K562 (cell line): ENCODE measurements at regions not wholly inside any gene's neighbourhood (a gene's known extent, or its start where the extent isn't known, plus 50 kb on each side); places are given as distances from the start of the nearest gene placed in this dataset.

Experiments used
- ATAC-seq: fragments of 200-7000 bp; cut with Tn5 transposase; 3 replicates; pipeline ENCODE4 v1.9.1; 2020; ENCODE audit warnings: moderate library complexity
- BruUV-seq: library from RNA; stranded (reverse); fragments of 400-500 nt; replicated peaks from 2 replicates; lab custom pipeline; 2021; lab: Mats Ljungman, UMichigan
- CTCF ChIA-PET: fragments of 300-600 bp; formaldehyde crosslinking; extraction: SDS; loops from one replicate; lab custom pipeline; 2021; ENCODE audit warnings: low intra/inter-chr PET ratio; lab: Yijun Ruan, JAX
- POLR2A ChIA-PET: fragments of 300-600, 350-650 bp; sonication (Branson Sonifier 250); formaldehyde crosslinking; extraction: SDS; loops from one replicate; lab custom pipeline; 2021; ENCODE audit warnings: antibody characterized with exemption, inconsistent platforms; lab: Yijun Ruan, JAX
- DNase-seq, 4 experiments: peaks; one replicate each; pipeline versions ENCODE4 v3.0.0 to v3.0.0-alpha.2; 2011 to 2018; ENCODE audit warnings: low spot score in 3 of 4, mixed read lengths in 3 of 4; ENCODE audit errors: extremely low read depth in 1 of 4
- FAIRE-seq: peaks from 2 replicates; lab custom pipeline; 2011; peaks lifted over from hg19 to GRCh38; lab: Jason Lieb, UNC
- H2AFZ ChIP-seq: 2 replicates; pipeline ENCODE4 v1.6.0; 2011; ENCODE audit warnings: low read depth, low read length, control low read depth, inconsistent platforms
- H3K27ac ChIP-seq: fragments of 200-600 bp; 3 replicates; pipeline ENCODE4 v1.8.0; 2011; ENCODE audit warnings: low read depth, mild to moderate bottlenecking, control low read depth, inconsistent platforms, low read length, moderate library complexity, mixed read lengths; ENCODE audit errors: extremely low read depth
- H3K27me3 ChIP-seq, 2 experiments: fragments of 300-600 bp in 1 of 2; 2 replicates in 1 of 2; 3 replicates in 1 of 2; pipeline versions ENCODE4 v1.6.0 to v1.8.0; 2011; ENCODE audit warnings: inconsistent platforms in 2 of 2, low read length in 2 of 2, mild to moderate bottlenecking in 1 of 2, mixed read lengths in 1 of 2, moderate library complexity in 1 of 2; ENCODE audit not compliant: control insufficient read depth in 2 of 2, insufficient read depth in 2 of 2
- H3K36me3 ChIP-seq: fragments of 300-600 bp; 3 replicates; pipeline ENCODE4 v1.8.0; 2011; ENCODE audit warnings: mild to moderate bottlenecking, low read length, inconsistent platforms; ENCODE audit not compliant: control insufficient read depth, insufficient read depth
- H3K4me1 ChIP-seq, 2 experiments: fragments of 200-600 bp in 1 of 2; replicated peaks in 1 of 2; 2 replicates in 1 of 2; 3 replicates in 1 of 2; pipeline versions ENCODE4 v1.5.1 to v1.8.0; 2011; ENCODE audit warnings: inconsistent platforms in 2 of 2, low read length in 2 of 2, mild to moderate bottlenecking in 1 of 2, mixed read lengths in 1 of 2, moderate library complexity in 1 of 2; ENCODE audit not compliant: control insufficient read depth in 2 of 2, insufficient read depth in 2 of 2
- H3K4me2 ChIP-seq: 2 replicates; pipeline ENCODE4 v1.6.1; 2011; ENCODE audit warnings: low read length, control low read depth, inconsistent platforms, mixed read lengths; ENCODE audit not compliant: insufficient read depth
- H3K4me3 ChIP-seq: fragments of 200-600 bp; sonication (generic), shearing (Covaris generic); 2 replicates; pipeline ENCODE4 v1.5.1; 2016; ENCODE audit warnings: control low read depth, inconsistent platforms
- H3K79me2 ChIP-seq: fragments of 200-600 bp; 3 replicates; pipeline ENCODE4 v1.8.0; 2011; ENCODE audit warnings: low read length, inconsistent platforms; ENCODE audit not compliant: control insufficient read depth, insufficient read depth
- H3K9ac ChIP-seq, 2 experiments: 2 replicates each; pipeline versions ENCODE4 v1.6.0 to v1.6.1; 2011; ENCODE audit warnings: low read depth in 2 of 2, low read length in 2 of 2, control low read depth in 1 of 2, inconsistent platforms in 1 of 2, mild to moderate bottlenecking in 1 of 2, mixed read lengths in 1 of 2; ENCODE audit not compliant: insufficient read depth in 1 of 2
- H3K9me1 ChIP-seq: one replicate; pipeline ENCODE4 v1.6.0; 2011; ENCODE audit warnings: inconsistent platforms, mild to moderate bottlenecking, low read length, moderate library complexity; ENCODE audit not compliant: control insufficient read depth, insufficient read depth
- H3K9me3 ChIP-seq: replicated peaks from 2 replicates; pipeline ENCODE4 v1.5.1; 2011; ENCODE audit warnings: low read depth, low read length, inconsistent platforms; ENCODE audit not compliant: control insufficient read depth, insufficient read depth
- H4K20me1 ChIP-seq: replicated peaks from 2 replicates; pipeline ENCODE4 v1.6.1; 2011; ENCODE audit warnings: low read length, inconsistent platforms, mixed read lengths; ENCODE audit not compliant: control insufficient read depth, insufficient read depth
- ASH1L ChIP-seq: fragments of 450-650 bp; IDR thresholded peaks from 2 replicates; pipeline ENCODE4 v1.6.1; 2018; ENCODE audit warnings: borderline replicate concordance, mild to moderate bottlenecking, low read depth; ENCODE audit not compliant: partially characterized antibody
- BHLHE40 ChIP-seq: IDR thresholded peaks from 2 replicates; pipeline ENCODE4 v1.6.1; 2011; ENCODE audit warnings: low read length, improper control_type of control experiment
- CBX1 ChIP-seq: sonication (generic); IDR thresholded peaks from 2 replicates; pipeline ENCODE4 v1.6.1; 2016; ENCODE audit warnings: antibody characterized with exemption, low read depth, mild to moderate bottlenecking
- EGR1 ChIP-seq: fragments of 450-650 bp; conservative IDR thresholded peaks from 2 replicates; pipeline ENCODE4 v1.6.1; 2017; ENCODE audit warnings: mild to moderate bottlenecking
- MTA2 ChIP-seq: fragments of 450-650 bp; IDR thresholded peaks from 2 replicates; pipeline ENCODE4 v1.6.1; 2016; ENCODE audit warnings: low read depth
- MTF1 ChIP-seq: fragments of 250-450 bp; sonication (Bioruptor Pico); IDR thresholded peaks from 2 replicates; pipeline ENCODE4 v1.9.0; 2021; ENCODE audit warnings: moderate library complexity, mild to moderate bottlenecking, inconsistent platforms, borderline replicate concordance
- NCOA4 ChIP-seq: fragments of 450-650 bp; IDR thresholded peaks from 2 replicates; pipeline ENCODE4 v1.6.1; 2018; ENCODE audit warnings: mild to moderate bottlenecking; ENCODE audit not compliant: partially characterized antibody
- NR2C1 ChIP-seq, 2 experiments: fragments of 450-650 bp; IDR thresholded peaks; 2 replicates each; pipeline ENCODE4 v1.6.1; 2017; ENCODE audit warnings: mild to moderate bottlenecking in 2 of 2, antibody characterized with exemption in 1 of 2, inconsistent platforms in 1 of 2, missing compliant biosample characterization in 1 of 2, missing genetic modification characterization in 1 of 2
- RAD51 ChIP-seq: fragments of 450-650 bp; IDR thresholded peaks from 2 replicates; pipeline ENCODE4 v1.7.1; 2016; ENCODE audit warnings: low read depth, mild to moderate bottlenecking, borderline replicate concordance
- RFX1 ChIP-seq: fragments of 450-650 bp; IDR thresholded peaks from 2 replicates; pipeline ENCODE4 v1.6.1; 2016; ENCODE audit warnings: mild to moderate bottlenecking, moderate library complexity
- TRIM24 ChIP-seq, 2 experiments: fragments of 450-650 bp; IDR thresholded peaks; 2 replicates each; pipeline ENCODE4 v1.6.1; 2016
- ZEB2 ChIP-seq: fragments of 450-650 bp; IDR thresholded peaks from 2 replicates; pipeline ENCODE4 v1.6.1; 2016
- ZNF124 ChIP-seq: sonication (generic); formaldehyde crosslinking; IDR thresholded peaks from 2 replicates; pipeline ENCODE4 v1.8.1; 2022; ENCODE audit warnings: missing genetic modification reagents
- ZNF134 ChIP-seq: fragments of 250-450 bp; sonication (Bioruptor Pico); conservative IDR thresholded peaks from 2 replicates; pipeline ENCODE4 v1.4.0; 2020
- ZNF57 ChIP-seq: fragments of 450-650 bp; formaldehyde crosslinking; IDR thresholded peaks from 2 replicates; pipeline ENCODE4 v1.4.0; 2020; ENCODE audit warnings: mild to moderate bottlenecking, moderate library complexity
- WGBS: fragments of 100-300 bp; shearing (Covaris generic); methylation state at CpG from one replicate; pipeline ENCODE4 v1.1.6; 2016; ENCODE audit warnings: low coverage, mixed read lengths; ENCODE audit not compliant: insufficient coverage; ENCODE audit errors: missing lambda C conversion rate; 5-methylcytosine and 5-hydroxymethylcytosine counted together
- in situ Hi-C: fragments of 300-500 bp; cut with MboI; formaldehyde crosslinking; loops from 4 replicates; pipeline ENCODE4 v1.15.0; 2018; ENCODE audit warnings: inconsistent platforms, mixed read lengths
- intact Hi-C: fragments of 100-400 bp; cut with micrococcal nuclease; formaldehyde crosslinking; loops from 2 replicates; pipeline ENCODE4 v1.14.2; 2022
- TF ChIP-seq, protein P1 (sequence below): fragments of 450-650 bp; IDR thresholded peaks from 2 replicates; pipeline ENCODE4 v1.6.1; 2016; ENCODE audit warnings: low read depth, mild to moderate bottlenecking, moderate library complexity

DNA sequence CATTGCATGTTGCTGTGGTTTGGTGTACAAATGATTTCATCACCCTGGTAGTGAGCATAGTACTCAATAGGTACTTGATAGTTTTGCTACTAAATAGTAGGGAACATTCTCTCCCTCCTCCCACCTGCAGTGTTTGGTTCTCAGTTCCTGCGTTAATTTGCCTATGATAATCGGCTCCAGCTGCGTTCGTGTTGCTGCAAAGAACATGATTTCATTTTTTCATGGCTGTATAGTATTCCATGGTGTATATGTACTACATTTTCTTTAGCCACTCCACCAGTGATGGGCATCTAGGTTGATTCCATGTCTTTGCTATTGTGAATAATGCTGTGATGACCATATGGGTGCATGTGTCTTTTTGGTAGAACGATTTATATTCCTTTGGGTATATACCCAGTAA, 903.4 kb downstream of the TTLL7 start:
- no peak overlapping the region for H3K9ac ChIP-seq
- H3K4me1 ChIP-seq = no peaks in the 10 kb centered on the region
- in situ Hi-C loops (no loop called here), intact Hi-C loops (no loop called here)
- BruUV-seq = no TSS peak
- H2AFZ ChIP-seq = no peak overlapping the region
- H3K27ac ChIP-seq = no peak overlapping the region
- DNase-seq (no peak), FAIRE-seq (no peak), ATAC-seq (no peak)
- H3K9me3 ChIP-seq = no peaks in the 10 kb centered on the region
- H3K79me2 ChIP-seq = no peaks in the 10 kb centered on the region
- H3K4me2 ChIP-seq = no peak overlapping the region
- H3K4me3 ChIP-seq = no peak overlapping the region
- ChIA-PET CTCF (no interaction called here), POLR2A (no interaction called here)
- H3K9me1 ChIP-seq = no peaks in the 10 kb centered on the region
- no peak for TF ChIP-seq ZNF124 (CRISPR knock-in tag)
- no peak for TF ChIP-seq BHLHE40
- TF ChIP-seq ASH1L = no peak
- TF ChIP-seq RAD51 = no peak
- H4K20me1 ChIP-seq = no peaks in the 10 kb centered on the region
- no peaks in the 10 kb centered on the region for H3K27me3 ChIP-seq
- no peaks in the 10 kb centered on the region for H3K36me3 ChIP-seq
- 1% methylated on average over 5 of the region's 5 CpGs for WGBS

DNA sequence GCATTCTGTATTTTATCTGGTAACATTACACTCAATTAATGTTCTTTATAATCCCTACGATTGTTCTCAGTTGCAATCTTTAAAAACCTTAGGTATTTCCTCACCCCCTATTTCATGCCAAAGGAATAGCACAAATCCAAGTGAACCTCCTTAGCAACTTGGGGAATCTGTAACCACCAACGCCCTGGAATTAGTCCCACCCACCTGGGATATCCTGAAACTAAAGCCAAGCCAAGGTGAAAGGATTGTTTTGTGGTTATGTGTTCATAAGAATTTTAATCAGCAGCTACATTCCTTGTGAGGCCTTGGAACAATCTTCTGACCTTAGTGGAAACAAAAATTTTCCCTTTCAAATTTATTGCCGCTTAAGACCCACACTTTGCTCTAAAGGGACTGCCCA, 908.7 kb downstream of the TTLL7 start:
- ATAC-seq = no peak
- H3K4me1 ChIP-seq = no peaks in the 10 kb centered on the region
- DNase-seq = no peak
- no peaks in the 10 kb centered on the region for H3K27me3 ChIP-seq
- BruUV-seq = no TSS peak
- CTCF ChIA-PET = no interaction called here
- WGBS = 0% methylated on average over 3 of the region's 3 CpGs
- H3K9ac ChIP-seq = no peak overlapping the region
- H3K9me1 ChIP-seq = no peaks in the 10 kb centered on the region
- H3K36me3 ChIP-seq = no peaks in the 10 kb centered on the region
- no peaks in the 10 kb centered on the region for H3K9me3 ChIP-seq
- TF ChIP-seq, protein P1, sequence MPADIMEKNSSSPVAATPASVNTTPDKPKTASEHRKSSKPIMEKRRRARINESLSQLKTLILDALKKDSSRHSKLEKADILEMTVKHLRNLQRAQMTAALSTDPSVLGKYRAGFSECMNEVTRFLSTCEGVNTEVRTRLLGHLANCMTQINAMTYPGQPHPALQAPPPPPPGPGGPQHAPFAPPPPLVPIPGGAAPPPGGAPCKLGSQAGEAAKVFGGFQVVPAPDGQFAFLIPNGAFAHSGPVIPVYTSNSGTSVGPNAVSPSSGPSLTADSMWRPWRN = no peak
- TF ChIP-seq NR2C1 (IDR thresholded peaks at IDR 0.05) (no peak), NR2C1 (tag; IDR thresholded peaks at IDR 0.05) (no peak), ZNF57 (CRISPR knock-in tag) (no peak), ZEB2 (no peak), MTF1 (CRISPR knock-in tag) (no peak), RFX1 (no peak), MTA2 (no peak), CBX1 (no peak), ZNF134 (CRISPR knock-in tag) (no peak), NCOA4 (no peak), EGR1 (no peak), TRIM24 (IDR thresholded peaks at IDR 0.05) (no peak)
- TF ChIP-seq, all 486 proteins: peak for 0
- no peaks in the 10 kb centered on the region for H3K79me2 ChIP-seq
- intact Hi-C loops = no loop called here
- H3K4me2 ChIP-seq = no peak overlapping the region
- no peak for FAIRE-seq
- no peak overlapping the region for H3K27ac ChIP-seq
- no peak overlapping the region for H2AFZ ChIP-seq
- POLR2A ChIA-PET = no interaction called here
- no peak overlapping the region for H3K4me3 ChIP-seq
- H4K20me1 ChIP-seq = no peaks in the 10 kb centered on the region
- in situ Hi-C loops = no loop called here
